PC-3 (cell line): ENCODE measurements at regions not wholly inside any gene's neighbourhood (a gene's known extent, or its start where the extent isn't known, plus 50 kb on each side); places are given as distances from the start of the nearest gene placed in this dataset.

ENCODE experiments used
- ATAC-seq: fragments of 200-7000 bp; cut with Tn5 transposase; 2 replicates; pipeline ENCODE4 v1.9.1; 2020; ENCODE audit warnings: mild to moderate bottlenecking, moderate library complexity
- BruUV-seq: library from RNA; stranded (reverse); fragments of 400-500 nt; replicated peaks from 2 replicates; lab custom pipeline; 2021; lab: Mats Ljungman, UMichigan
- CTCF ChIA-PET: fragments of 300-600 bp; sonication (Branson Sonifier 250); formaldehyde crosslinking; loops from one replicate; lab custom pipeline; 2022; ENCODE audit warnings: antibody characterized with exemption; lab: Charles Lee
- POLR2A ChIA-PET: fragments of 300-600 bp; sonication (Branson Sonifier 250); formaldehyde crosslinking; loops from one replicate; lab custom pipeline; 2022; ENCODE audit warnings: antibody characterized with exemption; ENCODE audit not compliant: unreplicated experiment; lab: Charles Lee
- DNase-seq: peaks from one replicate; pipeline ENCODE4 v3.0.0-alpha.2; 2015
- H2AFZ ChIP-seq: fragments of 300-600 bp; sonication (generic); 2 replicates; pipeline ENCODE4 v1.6.0; 2016; ENCODE audit warnings: antibody characterized with exemption, low read length
- H3F3A ChIP-seq: fragments of 300-600 bp; sonication (generic); one replicate; pipeline ENCODE4 v1.6.0; 2017; ENCODE audit warnings: antibody characterized with exemption, low read length, control low read depth, mild to moderate bottlenecking; ENCODE audit not compliant: unreplicated experiment
- H3K27ac ChIP-seq: fragments of 300-600 bp; sonication (generic); 2 replicates; pipeline ENCODE4 v1.5.1; 2016; ENCODE audit warnings: mild to moderate bottlenecking, low read length
- H3K27me3 ChIP-seq: fragments of 300-600 bp; sonication (generic); 2 replicates; pipeline ENCODE4 v1.6.1; 2016; ENCODE audit warnings: low read length, mixed read lengths
- H3K36me3 ChIP-seq: fragments of 300-600 bp; sonication (generic); 2 replicates; pipeline ENCODE4 v1.6.1; 2016; ENCODE audit warnings: low read depth, mixed run types, low read length, mixed read lengths
- H3K4me1 ChIP-seq: fragments of 300-600 bp; sonication (generic); 2 replicates; pipeline ENCODE4 v1.5.1; 2016; ENCODE audit warnings: low read length; ENCODE audit not compliant: insufficient read depth
- H3K4me2 ChIP-seq: fragments of 300-600 bp; sonication (generic); 2 replicates; pipeline ENCODE4 v1.6.0; 2016; ENCODE audit warnings: low read length
- H3K4me3 ChIP-seq: fragments of 300-600 bp; sonication (generic); 2 replicates; pipeline ENCODE4 v1.5.1; 2016; ENCODE audit warnings: mild to moderate bottlenecking, low read length, mixed read lengths
- H3K79me2 ChIP-seq: fragments of 300-600 bp; sonication (generic); 2 replicates; pipeline ENCODE4 v1.6.1; 2017; ENCODE audit warnings: low read length, mixed read lengths
- H3K9ac ChIP-seq: fragments of 300-600 bp; sonication (generic); 2 replicates; pipeline ENCODE4 v1.6.0; 2016; ENCODE audit warnings: mild to moderate bottlenecking, low read length
- H3K9me2 ChIP-seq: fragments of 300-600 bp; sonication (generic); replicated peaks from 2 replicates; pipeline ENCODE4 v1.6.1; 2016; ENCODE audit warnings: mixed run types, low read length, mixed read lengths
- H3K9me3 ChIP-seq: fragments of 300-600 bp; sonication (generic); 2 replicates; pipeline ENCODE4 v1.6.1; 2016; ENCODE audit warnings: low read length, mixed read lengths
- H4K20me1 ChIP-seq: fragments of 300-600 bp; sonication (generic); 2 replicates; pipeline ENCODE4 v1.6.1; 2016; ENCODE audit warnings: low read length, mixed read lengths
- EZH2 ChIP-seq: fragments of 300-600 bp; sonication (generic); IDR thresholded peaks from one replicate; pipeline ENCODE4 v1.6.1; 2017; ENCODE audit warnings: antibody characterized with exemption, mild to moderate bottlenecking, low read length; ENCODE audit not compliant: unreplicated experiment
- EZH2phosphoT487 ChIP-seq: fragments of 300-600 bp; sonication (generic); IDR thresholded peaks from 2 replicates; pipeline ENCODE4 v1.6.1; 2018; ENCODE audit warnings: mild to moderate bottlenecking, antibody characterized with exemption, low read length, borderline replicate concordance
- intact Hi-C: fragments of 100-400 bp; cut with micrococcal nuclease; formaldehyde crosslinking; loops from 2 replicates; pipeline ENCODE4 v1.9.0; 2023
- TF ChIP-seq, protein P1 (sequence below): fragments of 300-600 bp; sonication (generic); conservative IDR thresholded peaks from 2 replicates; pipeline ENCODE4 v1.5.1; 2017; ENCODE audit warnings: antibody characterized with exemption, low read depth, mild to moderate bottlenecking, low read length

DNA sequence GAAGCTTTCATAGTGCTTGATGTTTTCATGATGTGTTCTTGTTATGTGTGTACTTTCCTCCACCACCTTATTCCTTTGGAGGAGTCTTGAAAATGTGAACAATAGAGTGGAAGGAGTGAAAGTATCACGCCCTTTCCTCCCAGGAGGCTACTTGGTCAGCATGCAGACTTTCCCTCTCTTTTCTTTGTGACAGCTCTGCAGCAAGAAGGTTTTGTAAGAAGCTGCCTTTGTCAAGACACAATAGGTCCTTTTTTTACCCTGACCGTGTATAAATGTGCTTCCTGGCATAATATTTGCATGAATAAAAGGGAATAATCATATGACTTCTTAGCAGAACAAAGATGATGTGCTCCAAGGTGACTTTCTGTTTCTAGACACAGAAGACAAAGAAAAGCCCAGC is 882.6 kb upstream of the SLITRK5 start:
- Histone ChIP-seq H4K20me1 (no peaks in the 10 kb centered on the region), H3K9me2 (no peaks in the 10 kb centered on the region), H3K4me2 (no peak overlapping the region), H2AFZ (no peak overlapping the region), H3K9ac (no peak overlapping the region), H3K4me3 (no peak overlapping the region), H3K27me3 (no peaks in the 10 kb centered on the region), H3K36me3 (no peaks in the 10 kb centered on the region), H3K79me2 (no peaks in the 10 kb centered on the region), H3K4me1 (no peaks in the 10 kb centered on the region), H3K27ac (no peak overlapping the region), H3K9me3 (no peaks in the 10 kb centered on the region), H3F3A (no peaks in the 10 kb centered on the region)
- DNase-seq (no peak), ATAC-seq (no peak)
- ChIA-PET CTCF (no interaction called here), POLR2A (no interaction called here)
- intact Hi-C loops: no loop called here
- TF ChIP-seq, protein P1, sequence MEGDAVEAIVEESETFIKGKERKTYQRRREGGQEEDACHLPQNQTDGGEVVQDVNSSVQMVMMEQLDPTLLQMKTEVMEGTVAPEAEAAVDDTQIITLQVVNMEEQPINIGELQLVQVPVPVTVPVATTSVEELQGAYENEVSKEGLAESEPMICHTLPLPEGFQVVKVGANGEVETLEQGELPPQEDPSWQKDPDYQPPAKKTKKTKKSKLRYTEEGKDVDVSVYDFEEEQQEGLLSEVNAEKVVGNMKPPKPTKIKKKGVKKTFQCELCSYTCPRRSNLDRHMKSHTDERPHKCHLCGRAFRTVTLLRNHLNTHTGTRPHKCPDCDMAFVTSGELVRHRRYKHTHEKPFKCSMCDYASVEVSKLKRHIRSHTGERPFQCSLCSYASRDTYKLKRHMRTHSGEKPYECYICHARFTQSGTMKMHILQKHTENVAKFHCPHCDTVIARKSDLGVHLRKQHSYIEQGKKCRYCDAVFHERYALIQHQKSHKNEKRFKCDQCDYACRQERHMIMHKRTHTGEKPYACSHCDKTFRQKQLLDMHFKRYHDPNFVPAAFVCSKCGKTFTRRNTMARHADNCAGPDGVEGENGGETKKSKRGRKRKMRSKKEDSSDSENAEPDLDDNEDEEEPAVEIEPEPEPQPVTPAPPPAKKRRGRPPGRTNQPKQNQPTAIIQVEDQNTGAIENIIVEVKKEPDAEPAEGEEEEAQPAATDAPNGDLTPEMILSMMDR: no peak
- TF ChIP-seq EZH2 (no peak), EZH2phosphoT487 (no peak)
- BruUV-seq: no TSS peak

DNA sequence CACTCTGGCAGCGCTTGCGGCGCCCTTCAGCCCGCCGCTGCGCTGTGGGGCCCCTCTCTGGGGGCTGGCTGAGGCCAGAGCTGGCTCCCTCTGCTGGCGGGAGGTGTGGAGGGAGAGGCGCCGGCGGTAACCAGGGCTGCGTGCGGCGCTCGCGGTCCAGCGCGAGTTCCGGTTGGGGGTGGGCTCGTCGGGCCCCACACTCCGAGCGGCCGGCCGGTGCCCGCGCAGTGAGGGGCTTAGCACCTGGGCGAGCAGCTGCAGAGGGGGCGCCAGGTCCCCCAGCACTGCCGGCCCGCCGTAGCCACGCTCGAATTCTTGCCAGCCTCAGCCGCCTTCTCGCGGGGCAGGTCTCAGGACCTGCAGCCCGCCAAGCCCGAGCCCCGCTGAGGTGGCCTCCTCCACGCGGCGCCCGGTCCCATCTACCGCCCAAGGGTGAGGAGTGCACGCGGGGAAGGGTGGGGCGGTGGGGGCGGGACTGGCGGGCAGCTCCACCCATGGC is 879.0 kb upstream of the SLITRK5 start:
- ChIA-PET POLR2A (no interaction called here), CTCF (no interaction called here)
- Histone ChIP-seq H4K20me1 (no peaks in the 10 kb centered on the region), H3K79me2 (no peaks in the 10 kb centered on the region), H3K4me3 (no peak overlapping the region), H3K9me3 (no peaks in the 10 kb centered on the region), H2AFZ (no peak overlapping the region), H3K36me3 (no peaks in the 10 kb centered on the region), H3K9me2 (no peaks in the 10 kb centered on the region), H3K4me1 (no peaks in the 10 kb centered on the region), H3F3A (no peaks in the 10 kb centered on the region), H3K27me3 (no peaks in the 10 kb centered on the region), H3K4me2 (no peak overlapping the region), H3K27ac (no peak overlapping the region), H3K9ac (no peak overlapping the region)
- TF ChIP-seq, protein P1: no peak
- no peak for TF ChIP-seq EZH2
- TF ChIP-seq EZH2phosphoT487: no peak
- DNase-seq (no peak), ATAC-seq (no peak)
- BruUV-seq: no TSS peak
- intact Hi-C loops: no loop called here

DNA sequence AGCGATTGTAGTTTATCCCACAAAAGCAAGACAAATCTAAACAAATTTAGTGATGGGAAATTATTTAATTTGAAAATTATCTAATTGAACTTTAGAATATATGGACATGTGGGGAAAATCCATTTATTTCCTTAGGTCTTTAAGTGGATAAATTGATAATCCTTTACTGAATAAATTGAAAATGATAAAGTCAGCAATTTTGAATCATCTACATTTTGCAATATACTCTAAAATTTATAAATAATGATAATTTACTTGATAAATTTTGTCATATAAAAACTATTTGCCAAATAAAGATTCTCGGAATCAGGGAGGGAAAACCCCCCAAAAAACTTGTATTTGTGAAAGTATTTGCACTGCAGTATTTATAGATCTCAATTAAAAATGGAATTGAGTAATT is 875.3 kb upstream of the SLITRK5 start:
- CTCF ChIA-PET: no interaction called here
- Histone ChIP-seq H4K20me1 (no peaks in the 10 kb centered on the region), H3K36me3 (no peaks in the 10 kb centered on the region), H3K27me3 (no peaks in the 10 kb centered on the region), H2AFZ (no peak overlapping the region), H3K79me2 (no peaks in the 10 kb centered on the region), H3K4me1 (no peaks in the 10 kb centered on the region), H3K4me3 (no peak overlapping the region), H3K27ac (no peak overlapping the region), H3K9me3 (no peaks in the 10 kb centered on the region), H3K4me2 (no peak overlapping the region), H3K9me2 (no peaks in the 10 kb centered on the region), H3F3A (no peaks in the 10 kb centered on the region), H3K9ac (no peak overlapping the region)
- TF ChIP-seq EZH2 (no peak), EZH2phosphoT487 (no peak)
- TF ChIP-seq, protein P1: no peak
- no TSS peak for BruUV-seq
- DNase-seq (no peak), ATAC-seq (no peak)
- intact Hi-C loops: no loop called here
- POLR2A ChIA-PET: no interaction called here
